AG10803 (cell line): ENCODE measurements at regions not wholly inside any gene's neighbourhood (a gene's known extent, or its start where the extent isn't known, plus 50 kb on each side); places are given as distances from the start of the nearest gene placed in this dataset.

ENCODE experiments used
- DNase-seq: peaks from one replicate; pipeline ENCODE4 v3.0.0; 2010; ENCODE audit warnings: low read depth
- H3K4me3 ChIP-seq: 2 replicates; pipeline ENCODE4 v1.5.1; 2011; ENCODE audit warnings: mild to moderate bottlenecking, low read length, control low read depth
- CTCF ChIP-seq: conservative IDR thresholded peaks from 2 replicates; pipeline ENCODE4 v1.5.1; 2011; ENCODE audit warnings: mild to moderate bottlenecking, low read length, control low read depth, inconsistent platforms

- no peak overlapping the region for H3K4me3 ChIP-seq
- no peak for TF ChIP-seq CTCF
- DNase-seq: no peak
Measured at GRCh38 chr9:90256345-90256744, 386.3 kb downstream of the DIRAS2 start.

GRCh38 chr9:90259311-90260246 lies 383.0 kb downstream of the DIRAS2 start:
- no peak for TF ChIP-seq CTCF
- DNase-seq: no peak
- H3K4me3 ChIP-seq: no peak overlapping the region

GRCh38 chr9:90261698-90262097 lies 380.9 kb downstream of the DIRAS2 start:
- no peak for TF ChIP-seq CTCF
- no peak overlapping the region for H3K4me3 ChIP-seq
- DNase-seq: no peak

GRCh38 chr9:90268613-90269012 lies 374.0 kb downstream of the DIRAS2 start:
- H3K4me3 ChIP-seq: no peak overlapping the region
- no peak for TF ChIP-seq CTCF
- no peak for DNase-seq

GRCh38 chr9:90271707-90272106 lies 370.9 kb downstream of the DIRAS2 start:
- no peak for TF ChIP-seq CTCF
- no peak overlapping the region for H3K4me3 ChIP-seq
- DNase-seq: no peak

- TF ChIP-seq CTCF: no peak
- DNase-seq: no peak
- no peak overlapping the region for H3K4me3 ChIP-seq
Measured at GRCh38 chr9:90274725-90275124, 367.9 kb downstream of the DIRAS2 start.

GRCh38 chr9:90285946-90286345 lies 356.7 kb downstream of the DIRAS2 start:
- H3K4me3 ChIP-seq: no peak overlapping the region
- DNase-seq: no peak
- TF ChIP-seq CTCF: no peak
